DOHH2 (cell line): ENCODE measurements at regions not wholly inside any gene's neighbourhood (a gene's known extent, or its start where the extent isn't known, plus 50 kb on each side); places are given as distances from the start of the nearest gene placed in this dataset.

Experiments used
- EZH2phosphoT487 ChIP-seq: fragments of 200-600 bp; sonication (generic); IDR thresholded peaks from 2 replicates; pipeline ENCODE4 v1.6.1; 2017; ENCODE audit warnings: borderline replicate concordance, mild to moderate bottlenecking, antibody characterized with exemption, low read length, moderate library complexity, mixed read lengths
- TF ChIP-seq, protein P1 (sequence below): fragments of 200-600 bp; sonication (generic); IDR thresholded peaks from one replicate; pipeline ENCODE4 v1.5.1; 2014; ENCODE audit warnings: antibody characterized with exemption, mild to moderate bottlenecking, low read depth, low read length; ENCODE audit not compliant: poor library complexity, severe bottlenecking

GRCh38 chr11:134947556-134947955 lies 535.5 kb upstream of the B3GAT1 start:
- TF ChIP-seq, protein P1, sequence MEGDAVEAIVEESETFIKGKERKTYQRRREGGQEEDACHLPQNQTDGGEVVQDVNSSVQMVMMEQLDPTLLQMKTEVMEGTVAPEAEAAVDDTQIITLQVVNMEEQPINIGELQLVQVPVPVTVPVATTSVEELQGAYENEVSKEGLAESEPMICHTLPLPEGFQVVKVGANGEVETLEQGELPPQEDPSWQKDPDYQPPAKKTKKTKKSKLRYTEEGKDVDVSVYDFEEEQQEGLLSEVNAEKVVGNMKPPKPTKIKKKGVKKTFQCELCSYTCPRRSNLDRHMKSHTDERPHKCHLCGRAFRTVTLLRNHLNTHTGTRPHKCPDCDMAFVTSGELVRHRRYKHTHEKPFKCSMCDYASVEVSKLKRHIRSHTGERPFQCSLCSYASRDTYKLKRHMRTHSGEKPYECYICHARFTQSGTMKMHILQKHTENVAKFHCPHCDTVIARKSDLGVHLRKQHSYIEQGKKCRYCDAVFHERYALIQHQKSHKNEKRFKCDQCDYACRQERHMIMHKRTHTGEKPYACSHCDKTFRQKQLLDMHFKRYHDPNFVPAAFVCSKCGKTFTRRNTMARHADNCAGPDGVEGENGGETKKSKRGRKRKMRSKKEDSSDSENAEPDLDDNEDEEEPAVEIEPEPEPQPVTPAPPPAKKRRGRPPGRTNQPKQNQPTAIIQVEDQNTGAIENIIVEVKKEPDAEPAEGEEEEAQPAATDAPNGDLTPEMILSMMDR, result no peak
- no peak for TF ChIP-seq EZH2phosphoT487
